ENCODE measurements at regions not wholly inside any gene's neighbourhood (a gene's known extent, or its start where the extent isn't known, plus 50 kb on each side); places are given as distances from the start of the nearest gene placed in this dataset.

DNA sequence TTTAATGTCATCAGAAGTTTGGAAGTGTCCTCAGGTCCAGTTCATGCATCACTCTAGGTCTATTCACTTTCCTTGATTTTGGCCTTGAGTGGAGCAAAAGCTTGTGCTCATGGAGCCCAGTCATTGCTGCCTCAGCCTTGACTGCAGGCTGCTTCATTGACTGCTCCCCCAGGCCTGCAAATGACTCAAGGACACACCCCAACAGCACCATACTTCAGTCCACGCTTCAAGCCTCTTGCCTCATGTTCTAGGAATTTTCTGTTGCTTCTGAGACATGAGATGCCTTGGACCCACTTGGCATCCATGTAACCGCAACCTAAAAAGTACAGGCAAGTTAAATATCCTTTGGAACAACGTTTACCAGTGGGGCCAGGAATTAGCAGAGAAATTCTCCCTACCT is 193.7 kb downstream of the PIK3R1 start:
- no peaks in the 10 kb centered on the region for H3K27me3 ChIP-seq
- ATAC-seq (no peak), DNase-seq (no peak)
- no peak overlapping the region for H3K27ac ChIP-seq
- TF ChIP-seq CTCF (IDR thresholded peaks at IDR 0.05): no peak
- WGBS, 2 donors: 78 to 85% methylated on average over 3 of the region's 3 CpGs
- no peaks in the 10 kb centered on the region for H3K9me3 ChIP-seq
- H3K36me3 ChIP-seq (replicated peaks in 1 of 2; ENCODE audit: insufficient read depth in 1 of 2, low read depth in 2 of 2): no peaks in the 10 kb centered on the region
- H3K4me1 ChIP-seq: peaks cover 3% of the 10 kb centered on the region
- no peak overlapping the region for H3K4me3 ChIP-seq
- intact Hi-C loops (cut with DNase I): no loop called here

DNA sequence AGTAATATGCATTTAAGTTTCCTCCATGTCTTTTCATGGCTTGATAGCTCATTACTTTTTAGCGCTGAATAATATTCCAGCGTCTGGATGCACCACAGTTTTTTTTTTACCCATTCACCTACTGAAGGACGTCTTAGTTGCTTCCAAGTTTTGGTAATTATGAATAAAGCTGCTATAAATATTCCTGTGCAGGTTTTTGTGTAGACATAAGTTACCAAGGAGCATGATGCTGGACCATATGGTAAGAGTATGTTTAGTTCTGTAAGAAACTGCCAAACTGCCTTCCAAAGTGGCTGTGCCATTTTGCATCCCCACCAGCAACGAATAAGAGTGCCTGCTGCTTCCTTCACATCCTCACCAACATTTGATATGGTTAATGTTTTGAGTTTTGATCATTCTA is 195.6 kb downstream of the PIK3R1 start:
- Histone ChIP-seq H3K27me3 (no peaks in the 10 kb centered on the region), H3K27ac (no peak overlapping the region), H3K36me3 (replicated peaks in 1 of 2; ENCODE audit: insufficient read depth in 1 of 2, low read depth in 2 of 2) (no peaks in the 10 kb centered on the region), H3K9me3 (no peaks in the 10 kb centered on the region), H3K4me1 (peaks cover 3% of the 10 kb centered on the region), H3K4me3 (no peak overlapping the region)
- 53 to 76% methylated on average over 4 of the region's 4 CpGs for WGBS, 2 donors
- TF ChIP-seq POLR2A (IDR thresholded peaks at IDR 0.05) (no peak), CTCF (IDR thresholded peaks at IDR 0.05) (no peak)
- ATAC-seq (no peak), DNase-seq (no peak)
- intact Hi-C loops (cut with DNase I): no loop called here

DNA sequence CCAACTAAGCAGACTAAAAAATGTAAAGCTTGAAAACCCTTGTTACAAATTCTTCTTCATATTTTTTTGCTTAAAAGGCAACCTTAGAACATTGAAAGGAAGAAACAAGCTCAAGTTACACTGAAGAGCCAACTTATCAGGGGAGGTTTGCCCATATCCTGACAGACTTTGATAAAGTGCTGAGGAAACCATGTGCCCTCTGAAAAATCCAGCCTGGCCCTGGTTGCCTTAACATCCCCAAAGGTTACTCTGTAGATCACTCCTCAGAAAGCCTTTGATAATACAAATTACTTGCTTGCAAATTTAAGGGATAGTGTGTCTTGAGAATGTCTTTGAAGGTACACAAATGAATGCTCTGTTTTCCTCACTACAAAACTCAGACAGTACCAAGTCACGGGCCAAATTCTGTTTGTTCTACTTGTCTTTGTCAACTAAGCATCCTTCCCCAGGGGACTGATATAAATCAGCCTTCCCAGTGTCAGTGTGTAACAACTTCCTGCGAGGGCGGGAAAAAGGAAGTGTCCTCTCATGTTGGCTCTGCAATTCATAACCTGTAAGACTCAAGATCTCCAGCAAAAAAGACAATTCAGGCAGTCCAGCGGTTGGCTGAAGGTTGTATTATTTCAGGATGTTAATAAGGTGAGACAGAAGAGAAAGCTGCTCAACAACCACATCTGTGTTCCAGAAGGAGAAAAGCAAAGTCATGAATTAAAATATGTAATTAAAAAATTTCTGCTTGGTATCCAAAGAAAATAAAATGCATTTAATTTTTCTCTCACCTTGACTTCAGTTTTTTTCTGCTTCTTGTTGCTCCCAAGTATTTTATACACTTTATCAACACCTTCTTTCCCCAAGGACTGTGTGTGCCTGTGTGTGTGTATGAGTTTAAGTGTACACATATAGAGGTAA is 199.9 kb downstream of the PIK3R1 start:
- WGBS, 2 donors: 59 to 74% methylated on average over 4 of the region's 4 CpGs
- Histone ChIP-seq H3K4me3 (no peak overlapping the region), H3K36me3 (replicated peaks in 1 of 2; ENCODE audit: insufficient read depth in 1 of 2, low read depth in 2 of 2) (no peaks in the 10 kb centered on the region), H3K4me1 (peaks cover 8% of the 10 kb centered on the region), H3K9me3 (no peaks in the 10 kb centered on the region), H3K27me3 (no peaks in the 10 kb centered on the region), H3K27ac (no peak overlapping the region)
- intact Hi-C loops (cut with DNase I): no loop called here
- ATAC-seq (no peak), DNase-seq (no peak)
- no peak for TF ChIP-seq CTCF (IDR thresholded peaks at IDR 0.05)
- no peak for TF ChIP-seq POLR2A (IDR thresholded peaks at IDR 0.05)

DNA sequence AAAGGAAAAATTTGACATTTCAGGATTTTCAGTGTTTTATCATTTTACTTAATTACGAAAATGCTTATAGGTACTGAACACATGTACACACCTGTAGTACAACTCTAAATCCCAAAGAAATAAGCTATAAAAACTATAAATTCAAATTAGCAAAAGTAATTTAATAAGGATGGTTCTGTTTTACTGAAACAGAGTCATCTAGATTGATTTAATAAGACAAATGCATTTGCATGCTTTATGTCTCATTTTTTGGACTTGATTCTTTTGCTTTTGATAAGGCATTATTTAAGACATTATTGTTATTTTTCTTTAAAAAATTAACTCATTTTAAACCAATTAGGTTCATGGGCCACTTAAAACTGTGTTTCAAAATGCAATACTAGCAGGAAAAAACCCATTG is 201.2 kb downstream of the PIK3R1 start:
- no peak for ATAC-seq
- H3K36me3 ChIP-seq (replicated peaks in 1 of 2; ENCODE audit: insufficient read depth in 1 of 2, low read depth in 2 of 2): no peaks in the 10 kb centered on the region
- WGBS, 2 donors: 93 to 96% methylated on average over 1 of the region's 1 CpG
- TF ChIP-seq POLR2A (IDR thresholded peaks at IDR 0.05): no peak
- no peak for TF ChIP-seq CTCF (IDR thresholded peaks at IDR 0.05)
- intact Hi-C loops (cut with DNase I): no loop called here
- peaks cover 8% of the 10 kb centered on the region for H3K4me1 ChIP-seq
- H3K27me3 ChIP-seq: no peaks in the 10 kb centered on the region
- H3K27ac ChIP-seq: no peak overlapping the region
- no peak for DNase-seq
- H3K4me3 ChIP-seq: no peak overlapping the region
- H3K9me3 ChIP-seq: no peaks in the 10 kb centered on the region

DNA sequence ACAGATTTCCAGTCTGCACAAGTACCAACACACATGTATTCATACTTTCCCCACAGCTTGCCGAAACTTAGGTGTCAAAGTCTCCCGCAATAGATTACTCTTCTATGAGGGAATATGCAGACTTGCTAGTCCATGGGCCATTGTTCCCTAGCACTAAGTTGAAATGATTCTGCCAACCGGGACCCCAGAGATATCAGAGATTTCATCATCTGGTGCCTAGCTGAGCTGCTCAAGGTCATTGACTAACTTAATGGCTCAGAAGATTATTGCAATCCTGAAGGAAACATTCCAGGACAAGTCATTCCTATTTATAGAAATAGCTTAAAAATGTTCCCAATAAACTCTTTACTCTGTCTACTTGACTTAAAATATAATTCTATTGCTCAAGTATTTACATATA is 202.6 kb downstream of the PIK3R1 start:
- H3K4me1 ChIP-seq: peaks cover 8% of the 10 kb centered on the region
- intact Hi-C loops (cut with DNase I): no loop called here
- no peak for TF ChIP-seq POLR2A (IDR thresholded peaks at IDR 0.05)
- no peak for TF ChIP-seq CTCF (IDR thresholded peaks at IDR 0.05)
- no peak for DNase-seq
- 62 to 69% methylated on average over 3 of the region's 3 CpGs for WGBS, 2 donors
- H3K36me3 ChIP-seq (replicated peaks in 1 of 2; ENCODE audit: insufficient read depth in 1 of 2, low read depth in 2 of 2): no peaks in the 10 kb centered on the region
- no peak for ATAC-seq
- no peak overlapping the region for H3K27ac ChIP-seq
- no peaks in the 10 kb centered on the region for H3K9me3 ChIP-seq
- H3K4me3 ChIP-seq: no peak overlapping the region
- no peaks in the 10 kb centered on the region for H3K27me3 ChIP-seq
